ENCODE measurements at regions not wholly inside any gene's neighbourhood (a gene's known extent, or its start where the extent isn't known, plus 50 kb on each side); places are given as distances from the start of the nearest gene placed in this dataset.

- TF ChIP-seq CTCF (IDR thresholded peaks at IDR 0.05) (no peak), HMGXB4 (CRISPR knock-in tag; IDR thresholded peaks at IDR 0.05) (no peak), ETV6 (CRISPR knock-in tag; IDR thresholded peaks at IDR 0.05) (no peak), ZBTB43 (CRISPR knock-in tag; IDR thresholded peaks at IDR 0.05) (no peak), GABPB1 (CRISPR knock-in tag; IDR thresholded peaks at IDR 0.05) (no peak)
These were observed 141.3 kb upstream of the HMGN3 start for GRCh38 chr6:79375635-79376337.
